ENCODE measurements at regions not wholly inside any gene's neighbourhood (a gene's known extent, or its start where the extent isn't known, plus 50 kb on each side); places are given as distances from the start of the nearest gene placed in this dataset.

GRCh38 chr2:236871500-236872001 is 214.1 kb upstream of the COPS8 start:
- Mint-ChIP-seq H3K4me1 (ENCODE audit: low read depth) (peaks cover 57% of the 10 kb centered on the region), H3K9me3 (no peaks in the 10 kb centered on the region), H3K27me3 (ENCODE audit: insufficient read depth) (no peaks in the 10 kb centered on the region; the same call in 1 of the 2 replicates), H3K4me3 (peak overlapping the region; percentile 69), H3K27ac (peak overlapping the region; percentile 97), H3K36me3 (ENCODE audit: low read depth) (peaks cover 12% of the 10 kb centered on the region; the same call in 1 of the 2 replicates)
- peak; percentile 96 for DNase-seq
- no peak for TF ChIP-seq CTCF (IDR thresholded peaks at IDR 0.05)

GRCh38 chr2:236872015-236872414 is 213.7 kb upstream of the COPS8 start:
- peak overlapping the region; percentile 97 for H3K27ac Mint-ChIP-seq
- no peak for TF ChIP-seq CTCF (IDR thresholded peaks at IDR 0.05)
- H3K27me3 Mint-ChIP-seq (ENCODE audit: insufficient read depth), result no peaks in the 10 kb centered on the region; the same call in 1 of the 2 replicates
- peak overlapping the region; percentile 69; the same call in 1 of the 2 replicates for H3K4me3 Mint-ChIP-seq
- 0 out of 2 replicates have a peak, but pooled peaks cover 7% of the 10 kb centered on the region for H3K36me3 Mint-ChIP-seq (ENCODE audit: low read depth)
- no peaks in the 10 kb centered on the region for H3K9me3 Mint-ChIP-seq
- H3K4me1 Mint-ChIP-seq (ENCODE audit: low read depth), result peaks cover 57% of the 10 kb centered on the region
- no peak for DNase-seq

GRCh38 chr2:236872981-236873380 is 212.7 kb upstream of the COPS8 start:
- no peak overlapping the region for H3K27ac Mint-ChIP-seq
- 0 out of 2 replicates have a peak, but pooled peaks cover 4% of the 10 kb centered on the region for H3K36me3 Mint-ChIP-seq (ENCODE audit: low read depth)
- DNase-seq, result no peak
- H3K4me1 Mint-ChIP-seq (ENCODE audit: low read depth), result peaks cover 52% of the 10 kb centered on the region
- H3K4me3 Mint-ChIP-seq, result no peak overlapping the region
- TF ChIP-seq CTCF (IDR thresholded peaks at IDR 0.05), result no peak
- H3K27me3 Mint-ChIP-seq (ENCODE audit: insufficient read depth), result no peaks in the 10 kb centered on the region; the same call in 1 of the 2 replicates
- H3K9me3 Mint-ChIP-seq, result no peaks in the 10 kb centered on the region

- Mint-ChIP-seq H3K4me1 (ENCODE audit: low read depth) (peaks cover 47% of the 10 kb centered on the region), H3K27ac (no peak overlapping the region), H3K4me3 (no peak overlapping the region), H3K27me3 (ENCODE audit: insufficient read depth) (no peaks in the 10 kb centered on the region; the same call in 1 of the 2 replicates), H3K9me3 (no peaks in the 10 kb centered on the region), H3K36me3 (ENCODE audit: low read depth) (0 out of 2 replicates have a peak, but pooled peaks cover 3% of the 10 kb centered on the region)
- no peak for TF ChIP-seq CTCF (IDR thresholded peaks at IDR 0.05)
- DNase-seq, result no peak
Observed at GRCh38 chr2:236873636-236874035, 212.1 kb upstream of the COPS8 start.

GRCh38 chr2:236874866-236875481 is 210.7 kb upstream of the COPS8 start:
- DNase-seq, result no peak
- H3K36me3 Mint-ChIP-seq (ENCODE audit: low read depth), result no peaks in the 10 kb centered on the region
- H3K27me3 Mint-ChIP-seq (ENCODE audit: insufficient read depth), result no peaks in the 10 kb centered on the region; the same call in 1 of the 2 replicates
- H3K4me1 Mint-ChIP-seq (ENCODE audit: low read depth), result peaks cover 45% of the 10 kb centered on the region
- no peak overlapping the region for H3K27ac Mint-ChIP-seq
- TF ChIP-seq CTCF (IDR thresholded peaks at IDR 0.05), result no peak
- no peak overlapping the region for H3K4me3 Mint-ChIP-seq
- no peaks in the 10 kb centered on the region for H3K9me3 Mint-ChIP-seq

Measured in HFFc6 (cell line).